ENCODE measurements at regions not wholly inside any gene's neighbourhood (a gene's known extent, or its start where the extent isn't known, plus 50 kb on each side); places are given as distances from the start of the nearest gene placed in this dataset.

- Mint-ChIP-seq H3K27ac (no peak overlapping the region), H3K4me1 (peaks cover 31% of the 10 kb centered on the region), H3K4me3 (no peak overlapping the region), H3K36me3 (no peaks in the 10 kb centered on the region), H3K27me3 (ENCODE audit: insufficient read depth, low read depth) (peaks cover 3% of the 10 kb centered on the region), H3K9me3 (peaks cover 9% of the 10 kb centered on the region)
- Histone ChIP-seq H3K4me2 (no peak overlapping the region), H3K4me3 (no peak overlapping the region), H4K20me1 (ENCODE audit: low read depth) (no peaks in the 10 kb centered on the region), H3F3A (ENCODE audit: low read depth) (peaks cover 24% of the 10 kb centered on the region), H3K9ac (no peak overlapping the region), H3K4me1 (peaks cover 29% of the 10 kb centered on the region), H3K79me2 (ENCODE audit: low read depth) (no peaks in the 10 kb centered on the region), H3K9me3 (ENCODE audit: low read depth) (no peaks in the 10 kb centered on the region), H2AFZ (replicated peaks) (no peak overlapping the region), H3K27ac (no peak overlapping the region), H3K36me3 (no peaks in the 10 kb centered on the region), H3K27me3 (no peaks in the 10 kb centered on the region)
- TF ChIP-seq EZH2 (IDR thresholded peaks at IDR 0.05) (no peak), CTCF (IDR thresholded peaks at IDR 0.05) (no peak), EZH2phosphoT487 (IDR thresholded peaks at IDR 0.05) (no peak)
- no peak for DNase-seq (ENCODE audit: low spot score)
These were observed 100.6 kb upstream of the ELMO1 start for GRCh38 chr7:37549076-37549931.

- TF ChIP-seq CTCF (IDR thresholded peaks at IDR 0.05) (no peak), EZH2phosphoT487 (IDR thresholded peaks at IDR 0.05) (no peak), EZH2 (IDR thresholded peaks at IDR 0.05) (no peak)
- H3K27me3 ChIP-seq, result no peaks in the 10 kb centered on the region
- Mint-ChIP-seq H3K27ac (peak overlapping the region; percentile 47), H3K9me3 (peaks cover 13% of the 10 kb centered on the region), H3K4me1 (peaks cover 28% of the 10 kb centered on the region), H3K36me3 (no peaks in the 10 kb centered on the region), H3K27me3 (ENCODE audit: insufficient read depth, low read depth) (peaks cover 3% of the 10 kb centered on the region), H3K4me3 (no peak overlapping the region)
- no peaks in the 10 kb centered on the region for H3K36me3 ChIP-seq
- H3K4me2 ChIP-seq, result no peak overlapping the region
- H3K4me1 ChIP-seq, result peaks cover 19% of the 10 kb centered on the region
- no peak overlapping the region for H2AFZ ChIP-seq (replicated peaks)
- no peak overlapping the region for H3K9ac ChIP-seq
- H3K79me2 ChIP-seq (ENCODE audit: low read depth), result no peaks in the 10 kb centered on the region
- H4K20me1 ChIP-seq (ENCODE audit: low read depth), result no peaks in the 10 kb centered on the region
- H3K9me3 ChIP-seq (ENCODE audit: low read depth), result no peaks in the 10 kb centered on the region
- peaks cover 18% of the 10 kb centered on the region for H3F3A ChIP-seq (ENCODE audit: low read depth)
- H3K27ac ChIP-seq, result no peak overlapping the region
- DNase-seq (ENCODE audit: low spot score), result no peak
- H3K4me3 ChIP-seq, result no peak overlapping the region
These were observed 101.8 kb upstream of the ELMO1 start for GRCh38 chr7:37550426-37550825.

- H3K36me3 Mint-ChIP-seq, result no peaks in the 10 kb centered on the region
These were observed 102.2 kb upstream of the ELMO1 start for GRCh38 chr7:37550872-37551271.

More at GRCh38 chr7:37550872-37551271, 102.2 kb upstream of the ELMO1 start:
- Histone ChIP-seq H3K4me2 (no peak overlapping the region), H3K4me3 (no peak overlapping the region), H3K79me2 (ENCODE audit: low read depth) (no peaks in the 10 kb centered on the region), H3K36me3 (no peaks in the 10 kb centered on the region), H3F3A (ENCODE audit: low read depth) (peaks cover 16% of the 10 kb centered on the region), H2AFZ (replicated peaks) (no peak overlapping the region), H3K4me1 (peaks cover 16% of the 10 kb centered on the region), H3K27me3 (no peaks in the 10 kb centered on the region), H4K20me1 (ENCODE audit: low read depth) (no peaks in the 10 kb centered on the region), H3K27ac (no peak overlapping the region), H3K9me3 (ENCODE audit: low read depth) (no peaks in the 10 kb centered on the region), H3K9ac (no peak overlapping the region)
- peaks cover 13% of the 10 kb centered on the region for H3K9me3 Mint-ChIP-seq
- H3K27me3 Mint-ChIP-seq (ENCODE audit: insufficient read depth, low read depth), result peaks cover 3% of the 10 kb centered on the region
- DNase-seq (ENCODE audit: low spot score), result no peak
- peaks cover 27% of the 10 kb centered on the region for H3K4me1 Mint-ChIP-seq
- no peak overlapping the region for H3K4me3 Mint-ChIP-seq
- peak overlapping the region; percentile 47 for H3K27ac Mint-ChIP-seq
- TF ChIP-seq EZH2phosphoT487 (IDR thresholded peaks at IDR 0.05) (no peak), EZH2 (IDR thresholded peaks at IDR 0.05) (no peak), CTCF (IDR thresholded peaks at IDR 0.05) (no peak)

Measured in neural progenitor cell (in vitro differentiated cells).